ENCODE measurements at regions not wholly inside any gene's neighbourhood (a gene's known extent, or its start where the extent isn't known, plus 50 kb on each side); places are given as distances from the start of the nearest gene placed in this dataset.

DNA sequence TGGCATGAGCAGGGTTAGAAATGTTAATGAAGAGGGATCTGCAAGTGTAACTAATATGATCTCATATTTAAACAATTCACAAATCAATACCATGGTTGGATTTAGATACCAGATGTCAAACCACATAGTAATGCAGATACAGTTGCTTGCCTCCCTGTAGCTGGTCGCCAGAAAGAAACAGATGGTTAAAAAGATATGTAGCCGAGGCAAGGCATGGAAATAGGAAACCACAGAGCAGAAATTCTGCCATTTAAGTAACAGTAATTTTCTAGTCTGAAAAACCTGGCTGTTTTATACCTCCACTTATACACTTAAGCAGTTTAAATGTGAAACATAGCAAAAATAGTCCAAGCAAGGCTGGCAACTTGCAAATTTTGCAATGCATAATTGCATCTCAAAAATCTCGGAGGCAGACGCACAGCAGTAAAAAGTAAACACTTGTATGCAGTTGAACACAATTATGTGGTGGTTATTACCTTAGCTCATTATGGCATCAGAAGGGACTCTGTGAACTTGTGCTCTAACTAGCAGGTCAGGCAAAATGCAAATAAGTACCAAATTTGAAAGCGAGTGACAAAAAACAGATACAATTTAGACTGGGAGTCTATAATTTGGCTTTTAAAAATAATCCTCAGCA, 126.8 kb downstream of the NAA11 start:
- H4K5ac ChIP-seq (ENCODE audit: insufficient read length, low read depth, low read length), result no peak overlapping the region
- no peak overlapping the region for H3K56ac ChIP-seq (ENCODE audit: insufficient read length, low read depth, low read length)
- H3K9me3 Mint-ChIP-seq, result no peaks in the 10 kb centered on the region
- no peaks in the 10 kb centered on the region for H3K9me3 ChIP-seq (ENCODE audit: control insufficient read depth, low read depth, low read length)
- no peak overlapping the region for H3K4me3 Mint-ChIP-seq
- DNase-seq, result no peak
- no peak overlapping the region for H3K27ac Mint-ChIP-seq
- TF ChIP-seq, protein P1, sequence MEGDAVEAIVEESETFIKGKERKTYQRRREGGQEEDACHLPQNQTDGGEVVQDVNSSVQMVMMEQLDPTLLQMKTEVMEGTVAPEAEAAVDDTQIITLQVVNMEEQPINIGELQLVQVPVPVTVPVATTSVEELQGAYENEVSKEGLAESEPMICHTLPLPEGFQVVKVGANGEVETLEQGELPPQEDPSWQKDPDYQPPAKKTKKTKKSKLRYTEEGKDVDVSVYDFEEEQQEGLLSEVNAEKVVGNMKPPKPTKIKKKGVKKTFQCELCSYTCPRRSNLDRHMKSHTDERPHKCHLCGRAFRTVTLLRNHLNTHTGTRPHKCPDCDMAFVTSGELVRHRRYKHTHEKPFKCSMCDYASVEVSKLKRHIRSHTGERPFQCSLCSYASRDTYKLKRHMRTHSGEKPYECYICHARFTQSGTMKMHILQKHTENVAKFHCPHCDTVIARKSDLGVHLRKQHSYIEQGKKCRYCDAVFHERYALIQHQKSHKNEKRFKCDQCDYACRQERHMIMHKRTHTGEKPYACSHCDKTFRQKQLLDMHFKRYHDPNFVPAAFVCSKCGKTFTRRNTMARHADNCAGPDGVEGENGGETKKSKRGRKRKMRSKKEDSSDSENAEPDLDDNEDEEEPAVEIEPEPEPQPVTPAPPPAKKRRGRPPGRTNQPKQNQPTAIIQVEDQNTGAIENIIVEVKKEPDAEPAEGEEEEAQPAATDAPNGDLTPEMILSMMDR (conservative IDR thresholded peaks at IDR 0.05), result no peak
- no peak overlapping the region for H2BK20ac ChIP-seq (ENCODE audit: low read depth, low read length, poor library complexity, severe bottlenecking)
- no peaks in the 10 kb centered on the region for H3K79me1 ChIP-seq (ENCODE audit: insufficient read depth, low read depth, low read length, poor library complexity, severe bottlenecking)
- H2BK120ac ChIP-seq (ENCODE audit: low read depth, low read length, poor library complexity, severe bottlenecking), result no peak overlapping the region
- H3K36me3 Mint-ChIP-seq (ENCODE audit: insufficient read depth in 1 of 3, low read depth in 3 of 3), result no peaks in the 10 kb centered on the region
- H3T11ph ChIP-seq (ENCODE audit: low read length), result no peak overlapping the region
- H3K14ac ChIP-seq (ENCODE audit: insufficient read depth, low read length), result no peak overlapping the region
- H2BK12ac ChIP-seq (ENCODE audit: insufficient read length, low read depth, low read length), result no peak overlapping the region
- no peak overlapping the region for H3K18ac ChIP-seq (ENCODE audit: insufficient read length, low read depth, low read length)
- H3K4ac ChIP-seq (ENCODE audit: low read depth, low read length), result no peak overlapping the region
- no peak overlapping the region for H4K91ac ChIP-seq (ENCODE audit: insufficient read length, low read depth, low read length)
- H2AK5ac ChIP-seq (ENCODE audit: insufficient read length, low read length), result no peak overlapping the region
- no peaks in the 10 kb centered on the region for H3K79me2 ChIP-seq (ENCODE audit: insufficient read depth, low read length)
- H3K27me3 ChIP-seq (ENCODE audit: insufficient read depth, low read length), result no peaks in the 10 kb centered on the region
- no peak overlapping the region for H2BK5ac ChIP-seq (ENCODE audit: insufficient read length, low read length)
- H2BK15ac ChIP-seq (ENCODE audit: low read depth, low read length), result no peak overlapping the region
- peaks cover 4% of the 10 kb centered on the region for H3K4me1 ChIP-seq (ENCODE audit: insufficient read depth, low read length)
- no peak overlapping the region for H3K27ac ChIP-seq (ENCODE audit: insufficient read length, low read depth, low read length)
- no peaks in the 10 kb centered on the region; the same call in 1 of the 2 replicates for H3K27me3 Mint-ChIP-seq (ENCODE audit: low read depth)
- no CpG with 5 or more reads among the region's 5 CpGs for WGBS (ENCODE audit: extremely low coverage, insufficient read length, low lambda C conversion rate)
- no peak overlapping the region for H3K4me2 ChIP-seq (ENCODE audit: insufficient read depth, insufficient read length, low read length)
- H4K20me1 ChIP-seq (ENCODE audit: control insufficient read depth, insufficient read depth, insufficient read length), result no peaks in the 10 kb centered on the region
- no peak overlapping the region for H2AFZ ChIP-seq (ENCODE audit: low read length)
- H3K23me2 ChIP-seq (ENCODE audit: insufficient read length, low read depth, low read length, poor library complexity, severe bottlenecking), result no peaks in the 10 kb centered on the region
- peaks cover 6 to 9% of the 10 kb centered on the region in 2 experiments; a peak in 2 of 4 replicates for H3K4me1 Mint-ChIP-seq
- no peak overlapping the region for H4K8ac ChIP-seq (replicated peaks; ENCODE audit: insufficient read length, low read depth, low read length)
- H3K23ac ChIP-seq (ENCODE audit: insufficient read length, low read depth, low read length), result no peak overlapping the region
- H3K9ac ChIP-seq (ENCODE audit: extremely low read depth, insufficient read length, low read length), result no peak overlapping the region

All from H9 (cell line).